H9 (cell line): ENCODE measurements at regions not wholly inside any gene's neighbourhood (a gene's known extent, or its start where the extent isn't known, plus 50 kb on each side); places are given as distances from the start of the nearest gene placed in this dataset.

ENCODE experiments used
- DNase-seq: peaks from one replicate; pipeline ENCODE4 v3.0.0-alpha.2; 2017
- H2AFZ ChIP-seq: one replicate; pipeline ENCODE4 v1.6.1; 2013; ENCODE audit warnings: mild to moderate bottlenecking, low read length, control low read depth, moderate library complexity
- H2AK5ac ChIP-seq: 2 replicates; pipeline ENCODE4 v1.6.1; 2013; ENCODE audit warnings: low read length, control low read depth, mixed read lengths; ENCODE audit not compliant: insufficient read length
- H2BK120ac ChIP-seq: one replicate; pipeline ENCODE4 v1.6.1; 2013; ENCODE audit warnings: low read depth, mild to moderate bottlenecking, low read length, control low read depth, inconsistent platforms; ENCODE audit not compliant: poor library complexity, severe bottlenecking
- H2BK12ac ChIP-seq: 2 replicates; pipeline ENCODE4 v1.6.1; 2013; ENCODE audit warnings: low read length, control low read depth, mixed read lengths, low read depth; ENCODE audit not compliant: insufficient read length
- H2BK15ac ChIP-seq: 2 replicates; pipeline ENCODE4 v1.6.1; 2013; ENCODE audit warnings: low read depth, low read length, control low read depth
- H2BK20ac ChIP-seq: one replicate; pipeline ENCODE4 v1.6.1; 2013; ENCODE audit warnings: low read depth, mild to moderate bottlenecking, low read length, control low read depth, inconsistent platforms; ENCODE audit not compliant: poor library complexity, severe bottlenecking
- H2BK5ac ChIP-seq: 2 replicates; pipeline ENCODE4 v1.6.1; 2013; ENCODE audit warnings: low read length, control low read depth, mixed read lengths; ENCODE audit not compliant: insufficient read length
- H3K14ac ChIP-seq: 2 replicates; pipeline ENCODE4 v1.6.1; 2013; ENCODE audit warnings: low read length, control low read depth; ENCODE audit not compliant: insufficient read depth
- H3K18ac ChIP-seq: 2 replicates; pipeline ENCODE4 v1.6.1; 2013; ENCODE audit warnings: low read depth, mild to moderate bottlenecking, mixed read lengths, low read length, control low read depth; ENCODE audit not compliant: insufficient read length
- H3K23ac ChIP-seq: 2 replicates; pipeline ENCODE4 v1.6.1; 2013; ENCODE audit warnings: low read length, control low read depth, mixed read lengths, low read depth; ENCODE audit not compliant: insufficient read length
- H3K23me2 ChIP-seq: 2 replicates; pipeline ENCODE4 v1.6.1; 2013; ENCODE audit warnings: low read depth, mild to moderate bottlenecking, mixed read lengths, low read length, control low read depth; ENCODE audit not compliant: insufficient read length, poor library complexity, severe bottlenecking
- H3K27ac ChIP-seq: 2 replicates; pipeline ENCODE4 v1.5.1; 2013; ENCODE audit warnings: low read length, control low read depth, mixed read lengths, low read depth; ENCODE audit not compliant: insufficient read length
- H3K27me3 ChIP-seq: 2 replicates; pipeline ENCODE4 v1.6.1; 2013; ENCODE audit warnings: low read length, control low read depth, inconsistent platforms; ENCODE audit not compliant: insufficient read depth
- H3K4ac ChIP-seq: 2 replicates; pipeline ENCODE4 v1.6.1; 2013; ENCODE audit warnings: low read depth, mild to moderate bottlenecking, control low read depth, inconsistent platforms, low read length, moderate library complexity
- H3K4me1 ChIP-seq: 2 replicates; pipeline ENCODE4 v1.6.1; 2013; ENCODE audit warnings: low read length, control low read depth, inconsistent platforms; ENCODE audit not compliant: insufficient read depth
- H3K4me2 ChIP-seq: 2 replicates; pipeline ENCODE4 v1.6.1; 2013; ENCODE audit warnings: low read length, control low read depth, mixed read lengths; ENCODE audit not compliant: insufficient read length, insufficient read depth
- H3K56ac ChIP-seq: 2 replicates; pipeline ENCODE4 v1.6.1; 2013; ENCODE audit warnings: low read depth, mild to moderate bottlenecking, mixed read lengths, low read length, control low read depth; ENCODE audit not compliant: insufficient read length
- H3K79me1 ChIP-seq: 2 replicates; pipeline ENCODE4 v1.6.1; 2013; ENCODE audit warnings: low read depth, mild to moderate bottlenecking, moderate library complexity, low read length, control low read depth, inconsistent platforms; ENCODE audit not compliant: insufficient read depth, poor library complexity, severe bottlenecking
- H3K79me2 ChIP-seq: 2 replicates; pipeline ENCODE4 v1.6.1; 2013; ENCODE audit warnings: low read length, control low read depth, inconsistent platforms; ENCODE audit not compliant: insufficient read depth
- H3K9ac ChIP-seq: 2 replicates; pipeline ENCODE4 v1.6.1; 2013; ENCODE audit warnings: low read length, control low read depth, mixed read lengths; ENCODE audit not compliant: insufficient read length; ENCODE audit errors: extremely low read depth
- H3K9me3 ChIP-seq: one replicate; pipeline ENCODE4 v1.6.1; 2013; ENCODE audit warnings: low read depth, low read length, inconsistent platforms; ENCODE audit not compliant: control insufficient read depth
- H3T11ph ChIP-seq: one replicate; pipeline ENCODE4 v1.6.1; 2013; ENCODE audit warnings: mild to moderate bottlenecking, low read length, control low read depth, inconsistent platforms
- H4K20me1 ChIP-seq: one replicate; pipeline ENCODE4 v1.6.1; 2013; ENCODE audit not compliant: control insufficient read depth, insufficient read length, insufficient read depth
- H4K5ac ChIP-seq: 2 replicates; pipeline ENCODE4 v1.6.1; 2013; ENCODE audit warnings: low read depth, mild to moderate bottlenecking, mixed read lengths, low read length, control low read depth; ENCODE audit not compliant: insufficient read length
- H4K8ac ChIP-seq: replicated peaks from 2 replicates; pipeline ENCODE4 v1.6.1; 2013; ENCODE audit warnings: low read length, control low read depth, mixed read lengths, low read depth; ENCODE audit not compliant: insufficient read length
- H4K91ac ChIP-seq: 2 replicates; pipeline ENCODE4 v1.6.1; 2013; ENCODE audit warnings: low read depth, mild to moderate bottlenecking, moderate library complexity, mixed read lengths, low read length, control low read depth; ENCODE audit not compliant: insufficient read length
- H3K27ac Mint-ChIP-seq, 3 experiments: 2 replicates in 2 of 3; 3 replicates in 1 of 3; pipeline ENCODE4 v1.8.0; 2020 to 2021; ENCODE audit warnings: mixed read lengths in 3 of 3, mild to moderate bottlenecking in 1 of 3, moderate library complexity in 1 of 3
- H3K27me3 Mint-ChIP-seq: 2 replicates; pipeline ENCODE4 v1.8.0; 2021; ENCODE audit warnings: low read depth, mild to moderate bottlenecking, moderate library complexity, mixed read lengths
- H3K36me3 Mint-ChIP-seq, 3 experiments: 2 replicates in 2 of 3; 3 replicates in 1 of 3; pipeline ENCODE4 v1.8.0; 2020 to 2021; ENCODE audit warnings: low read depth in 3 of 3, mixed read lengths in 3 of 3; ENCODE audit not compliant: insufficient read depth in 1 of 3
- H3K4me1 Mint-ChIP-seq, 2 experiments: 2 replicates each; pipeline ENCODE4 v1.8.0; 2020; ENCODE audit warnings: mixed read lengths in 2 of 2
- H3K4me3 Mint-ChIP-seq, 2 experiments: 2 replicates in 1 of 2; 3 replicates in 1 of 2; pipeline ENCODE4 v1.8.0; 2020 to 2021; ENCODE audit warnings: mild to moderate bottlenecking in 2 of 2, mixed read lengths in 2 of 2, moderate library complexity in 1 of 2
- H3K9me3 Mint-ChIP-seq, 2 experiments: 2 replicates in 1 of 2; 3 replicates in 1 of 2; pipeline ENCODE4 v1.8.0; 2020; ENCODE audit warnings: mild to moderate bottlenecking in 2 of 2, mixed read lengths in 2 of 2, moderate library complexity in 1 of 2
- CTCF ChIP-seq: fragments of 200-600 bp; sonication (generic); conservative IDR thresholded peaks from 3 replicates; pipeline ENCODE4 v1.8.0; 2021; ENCODE audit warnings: antibody characterized with exemption, mild to moderate bottlenecking
- WGBS: extraction: QIAGEN DNeasy Blood & Tissue Kit; methylation state at CpG from one replicate; pipeline ENCODE4 v1.1.7; 2013; ENCODE audit warnings: missing lambda C conversion rate, low lambda C conversion rate, mixed read lengths; ENCODE audit not compliant: insufficient read length; ENCODE audit errors: extremely low coverage; 5-methylcytosine and 5-hydroxymethylcytosine counted together

GRCh38 chr17:77778636-77779489, 179.6 kb upstream of the TNRC6C start:
- no peak overlapping the region for H2BK120ac ChIP-seq
- H3K56ac ChIP-seq, result no peak overlapping the region
- H3K9me3 ChIP-seq, result no peaks in the 10 kb centered on the region
- H2AFZ ChIP-seq, result no peak overlapping the region
- no peak overlapping the region for H2BK20ac ChIP-seq
- no peaks in the 10 kb centered on the region for H3K4me1 ChIP-seq
- WGBS, result no CpG with 5 or more reads among the region's 16 CpGs
- DNase-seq, result no peak
- H3K4ac ChIP-seq, result no peak overlapping the region
- H3K14ac ChIP-seq, result no peak overlapping the region
- no peak overlapping the region for H4K5ac ChIP-seq
- Mint-ChIP-seq H3K9me3 (peaks cover 6 to 13% of the 10 kb centered on the region in 2 experiments; a peak in 3 of 5 replicates), H3K27me3 (peaks cover 72% of the 10 kb centered on the region), H3K27ac (peak overlapping the region in 1 of 3 experiments; percentile 18; a peak in 1 of 7 replicates), H3K36me3 (peaks cover 0 to 6% (median 2%) of the 10 kb centered on the region in 3 experiments; a peak in 2 of 7 replicates), H3K4me1 (peaks cover 15 to 16% of the 10 kb centered on the region in 2 experiments), H3K4me3 (no peak overlapping the region)
- H2AK5ac ChIP-seq, result no peak overlapping the region
- H3K79me2 ChIP-seq, result no peaks in the 10 kb centered on the region
- no peak overlapping the region for H3K23ac ChIP-seq
- no peaks in the 10 kb centered on the region for H3K23me2 ChIP-seq
- no peaks in the 10 kb centered on the region for H3K79me1 ChIP-seq
- no peak overlapping the region for H3K18ac ChIP-seq
- peaks cover 26% of the 10 kb centered on the region; the same call in 1 of the 2 replicates for H3K27me3 ChIP-seq
- peaks cover 3% of the 10 kb centered on the region for H4K20me1 ChIP-seq
- no peak overlapping the region for H3T11ph ChIP-seq
- TF ChIP-seq CTCF, result no peak
- H4K8ac ChIP-seq, result no peak overlapping the region
- H2BK12ac ChIP-seq, result no peak overlapping the region
- H2BK15ac ChIP-seq, result no peak overlapping the region
- no peak overlapping the region for H3K9ac ChIP-seq
- H3K27ac ChIP-seq, result no peak overlapping the region
- no peak overlapping the region for H4K91ac ChIP-seq
- H3K4me2 ChIP-seq, result no peak overlapping the region
- H2BK5ac ChIP-seq, result no peak overlapping the region
